ENCODE measurements at regions not wholly inside any gene's neighbourhood (a gene's known extent, or its start where the extent isn't known, plus 50 kb on each side); places are given as distances from the start of the nearest gene placed in this dataset.
A peak's percentile ranks its signal among the peaks of the same experiment; 100 is the strongest.

DNA sequence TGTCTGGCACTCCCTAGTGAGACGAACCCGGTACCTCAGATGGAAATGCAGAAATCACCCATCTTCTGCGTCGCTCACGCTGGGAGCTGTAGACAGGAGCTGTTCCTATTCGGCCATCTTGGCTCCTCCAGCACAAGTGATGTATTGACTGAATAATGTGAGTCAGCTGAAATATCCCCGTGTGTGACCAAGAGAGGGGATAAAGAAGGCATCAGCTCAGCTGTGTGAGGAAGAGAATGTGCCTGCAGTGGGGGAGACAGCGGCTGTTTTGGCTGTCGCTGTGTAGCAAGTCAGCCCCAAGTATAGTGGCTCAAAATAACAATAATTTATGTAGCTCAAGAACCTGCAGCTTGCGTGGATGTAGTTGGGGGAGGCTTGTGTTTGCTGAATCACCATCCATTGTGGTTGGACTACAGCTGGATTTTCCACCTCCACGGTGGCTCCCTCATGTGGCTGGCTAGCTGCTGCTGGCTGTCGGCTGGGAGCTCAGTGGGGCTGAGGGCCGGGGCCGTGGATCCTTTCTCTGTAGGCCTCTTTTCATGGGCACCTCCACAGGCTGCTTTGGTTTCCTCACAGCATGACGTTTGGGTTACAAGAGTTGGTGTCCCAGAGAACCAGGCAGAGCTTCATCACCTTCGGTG lies 434.5 kb downstream of the CCSER2 start:
- Histone ChIP-seq H3K36me3 (no peaks in the 10 kb centered on the region), H3K27me3 (no peaks in the 10 kb centered on the region), H3K4me3 (no peak overlapping the region), H3K4me2 (no peak overlapping the region), H3K4me1 (peaks cover 0 to 11% (median 6%) of the 10 kb centered on the region in 10 experiments; a peak in 11 of 20 replicates), H4K20me1 (no peaks in the 10 kb centered on the region), H3K27ac (no peak overlapping the region), H3K9ac (no peak overlapping the region), H3K9me3 (replicated peaks in 1 of 11) (no peaks in the 10 kb centered on the region)
- TF ChIP-seq Cebpa-rat (IDR thresholded peaks at IDR 0.05): no peak

GRCh38 chr10:84763965-84764364 lies 435.6 kb downstream of the CCSER2 start:
- Histone ChIP-seq H3K4me1 (peaks cover 0 to 11% (median 6%) of the 10 kb centered on the region in 10 experiments; a peak in 11 of 20 replicates), H3K9me3 (replicated peaks in 1 of 11) (no peaks in the 10 kb centered on the region), H3K27me3 (no peaks in the 10 kb centered on the region), H3K9ac (no peak overlapping the region), H3K4me2 (peak overlapping the region in 7 of 11 experiments; percentile 12 to 59 (median 41); a peak in 12 of 22 replicates), H3K36me3 (no peaks in the 10 kb centered on the region), H4K20me1 (no peaks in the 10 kb centered on the region; a peak in 1 of 22 replicates), H3K4me3 (no peak overlapping the region), H3K27ac (no peak overlapping the region)
- no peak for TF ChIP-seq Cebpa-rat (IDR thresholded peaks at IDR 0.05)

DNA sequence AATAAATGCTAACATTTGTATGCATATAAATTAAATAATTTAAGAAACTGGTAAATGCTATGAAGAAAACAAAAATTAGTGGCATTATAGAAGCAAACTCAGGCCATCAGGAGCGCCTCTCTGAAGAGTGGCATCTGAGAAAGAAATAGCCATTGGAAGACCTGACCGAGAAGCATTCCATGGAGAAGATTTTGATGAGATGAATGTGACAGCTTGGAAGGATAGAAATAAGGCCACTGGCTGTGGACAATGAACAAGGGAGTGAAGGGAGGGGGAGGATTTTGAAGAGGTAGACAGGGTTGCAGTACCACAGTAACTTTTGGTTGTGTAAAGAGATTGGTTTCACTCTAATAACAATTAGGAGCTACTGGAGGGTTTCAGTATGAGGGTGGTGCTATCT lies 436.7 kb downstream of the CCSER2 start:
- Histone ChIP-seq H3K27me3 (no peaks in the 10 kb centered on the region), H3K27ac (no peak overlapping the region), H3K9ac (no peak overlapping the region), H3K4me3 (no peak overlapping the region), H3K4me2 (no peak overlapping the region), H4K20me1 (no peaks in the 10 kb centered on the region; a peak in 1 of 22 replicates), H3K36me3 (no peaks in the 10 kb centered on the region), H3K9me3 (replicated peaks in 1 of 11) (no peaks in the 10 kb centered on the region), H3K4me1 (peaks cover 0 to 11% (median 6%) of the 10 kb centered on the region in 10 experiments; a peak in 11 of 20 replicates)
- TF ChIP-seq Cebpa-rat (IDR thresholded peaks at IDR 0.05): no peak

GRCh38 chr10:84765656-84766055 lies 437.3 kb downstream of the CCSER2 start:
- no peak overlapping the region for H3K4me2 ChIP-seq
- H3K27me3 ChIP-seq: no peaks in the 10 kb centered on the region
- no peaks in the 10 kb centered on the region; a peak in 1 of 22 replicates for H4K20me1 ChIP-seq
- no peak overlapping the region for H3K27ac ChIP-seq
- no peak for TF ChIP-seq Cebpa-rat (IDR thresholded peaks at IDR 0.05)
- H3K9ac ChIP-seq: no peak overlapping the region
- H3K9me3 ChIP-seq (replicated peaks in 1 of 11): no peaks in the 10 kb centered on the region
- H3K4me1 ChIP-seq: peaks cover 0 to 11% (median 6%) of the 10 kb centered on the region in 10 experiments; a peak in 11 of 20 replicates
- H3K36me3 ChIP-seq: no peaks in the 10 kb centered on the region
- no peak overlapping the region for H3K4me3 ChIP-seq

DNA sequence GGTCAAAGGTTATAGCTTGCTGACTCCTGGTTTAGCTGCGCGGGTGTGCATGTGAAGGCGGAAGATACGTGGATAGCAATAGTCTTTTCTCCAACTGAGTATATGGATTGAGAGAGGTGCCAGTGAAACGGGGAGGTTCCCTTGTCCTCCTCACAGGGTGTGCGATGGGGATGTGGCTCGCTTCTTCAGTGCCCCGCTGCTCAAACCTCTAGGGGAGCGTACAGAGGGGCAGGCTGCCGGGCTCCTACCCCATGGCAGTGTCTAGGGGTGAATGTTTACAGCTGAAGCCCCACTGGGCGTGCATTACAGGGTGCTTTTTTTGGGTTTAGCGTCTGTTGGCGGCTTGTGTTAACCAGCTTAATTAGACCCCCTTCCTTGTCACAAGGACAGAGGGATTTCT lies 438.5 kb downstream of the CCSER2 start:
- H3K27me3 ChIP-seq: no peaks in the 10 kb centered on the region
- no peak overlapping the region for H3K4me2 ChIP-seq
- TF ChIP-seq Cebpa-rat (IDR thresholded peaks at IDR 0.05): no peak
- no peaks in the 10 kb centered on the region; a peak in 1 of 22 replicates for H4K20me1 ChIP-seq
- H3K27ac ChIP-seq: no peak overlapping the region
- no peak overlapping the region for H3K9ac ChIP-seq
- H3K36me3 ChIP-seq: no peaks in the 10 kb centered on the region
- H3K4me3 ChIP-seq: no peak overlapping the region
- peaks cover 0 to 11% (median 6%) of the 10 kb centered on the region in 10 experiments; a peak in 11 of 20 replicates for H3K4me1 ChIP-seq
- no peaks in the 10 kb centered on the region for H3K9me3 ChIP-seq (replicated peaks in 1 of 11)

- Histone ChIP-seq H3K27me3 (no peaks in the 10 kb centered on the region), H3K36me3 (no peaks in the 10 kb centered on the region), H4K20me1 (no peaks in the 10 kb centered on the region; a peak in 1 of 22 replicates), H3K9me3 (replicated peaks in 1 of 11) (no peaks in the 10 kb centered on the region), H3K27ac (no peak overlapping the region), H3K9ac (no peak overlapping the region), H3K4me2 (no peak overlapping the region), H3K4me3 (no peak overlapping the region), H3K4me1 (peaks cover 0 to 11% (median 6%) of the 10 kb centered on the region in 10 experiments; a peak in 11 of 20 replicates)
- no peak for TF ChIP-seq Cebpa-rat (IDR thresholded peaks at IDR 0.05)
These were observed 439.7 kb downstream of the CCSER2 start for GRCh38 chr10:84768132-84768531.

- no peaks in the 10 kb centered on the region for H3K27me3 ChIP-seq
- H4K20me1 ChIP-seq: no peaks in the 10 kb centered on the region; a peak in 1 of 22 replicates
- H3K9ac ChIP-seq: no peak overlapping the region
- H3K4me2 ChIP-seq: no peak overlapping the region
- TF ChIP-seq Cebpa-rat (IDR thresholded peaks at IDR 0.05): no peak
- H3K27ac ChIP-seq: no peak overlapping the region
- no peaks in the 10 kb centered on the region for H3K4me1 ChIP-seq
- no peaks in the 10 kb centered on the region for H3K36me3 ChIP-seq
- no peak overlapping the region for H3K4me3 ChIP-seq
- no peaks in the 10 kb centered on the region for H3K9me3 ChIP-seq (replicated peaks in 1 of 11)
These were observed 442.4 kb downstream of the CCSER2 start for GRCh38 chr10:84770824-84771223.

- Histone ChIP-seq H3K27ac (no peak overlapping the region), H3K36me3 (no peaks in the 10 kb centered on the region), H3K4me3 (no peak overlapping the region), H3K4me2 (no peak overlapping the region), H3K4me1 (no peaks in the 10 kb centered on the region), H3K9me3 (replicated peaks in 1 of 11) (peaks cover 0 to 5% (median 0%) of the 10 kb centered on the region in 11 experiments; a peak in 3 of 22 replicates), H4K20me1 (no peaks in the 10 kb centered on the region), H3K27me3 (no peaks in the 10 kb centered on the region), H3K9ac (no peak overlapping the region)
- no peak for TF ChIP-seq Cebpa-rat (IDR thresholded peaks at IDR 0.05)
These were observed 455.0 kb downstream of the CCSER2 start for GRCh38 chr10:84783386-84783785.

GRCh38 chr10:84783909-84784308 lies 455.5 kb downstream of the CCSER2 start:
- Histone ChIP-seq H3K4me3 (no peak overlapping the region), H3K36me3 (no peaks in the 10 kb centered on the region), H3K9ac (no peak overlapping the region), H3K27me3 (no peaks in the 10 kb centered on the region), H4K20me1 (no peaks in the 10 kb centered on the region), H3K4me2 (no peak overlapping the region), H3K4me1 (no peaks in the 10 kb centered on the region), H3K27ac (no peak overlapping the region), H3K9me3 (replicated peaks in 1 of 11) (peaks cover 0 to 5% (median 0%) of the 10 kb centered on the region in 11 experiments; a peak in 3 of 22 replicates)
- TF ChIP-seq Cebpa-rat (IDR thresholded peaks at IDR 0.05): no peak

DNA sequence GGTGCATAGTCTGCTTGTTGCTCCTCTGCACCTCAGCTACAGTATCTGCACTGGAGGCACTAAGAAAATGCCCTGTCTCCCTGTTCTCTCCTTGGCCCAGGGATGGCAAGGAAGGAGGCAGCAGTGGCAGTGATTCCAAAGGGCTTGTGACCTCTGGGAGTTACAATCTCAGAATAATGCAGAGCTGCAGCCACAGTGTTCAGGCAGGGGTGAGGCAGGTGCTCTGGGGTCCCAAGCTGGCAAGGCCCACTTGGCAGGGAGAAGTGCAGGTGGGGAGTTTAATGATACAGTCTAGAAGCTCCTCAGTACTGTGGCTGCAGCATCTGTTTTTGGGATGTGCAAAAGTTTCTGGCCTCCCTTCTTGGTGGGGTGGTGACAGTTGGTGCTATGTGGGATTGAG lies 456.4 kb downstream of the CCSER2 start:
- H3K27ac ChIP-seq: no peak overlapping the region
- H3K9ac ChIP-seq: no peak overlapping the region
- no peak overlapping the region for H3K4me3 ChIP-seq
- no peak for TF ChIP-seq Cebpa-rat (IDR thresholded peaks at IDR 0.05)
- H3K9me3 ChIP-seq (replicated peaks in 1 of 11): peaks cover 0 to 5% (median 0%) of the 10 kb centered on the region in 11 experiments; a peak in 3 of 22 replicates
- H3K4me2 ChIP-seq: no peak overlapping the region
- H3K4me1 ChIP-seq: no peaks in the 10 kb centered on the region
- no peaks in the 10 kb centered on the region for H4K20me1 ChIP-seq
- H3K36me3 ChIP-seq: no peaks in the 10 kb centered on the region
- no peaks in the 10 kb centered on the region for H3K27me3 ChIP-seq

Measured in BLaER1 treated with 17β-estradiol and CSF1 and Interleukin-3, amounts not matched to agents 10 nM and 100 nM (cell line).